ENCODE measurements at regions not wholly inside any gene's neighbourhood (a gene's known extent, or its start where the extent isn't known, plus 50 kb on each side); places are given as distances from the start of the nearest gene placed in this dataset.
"Not testable (repeated sequence)": the region's sequence is repeated elsewhere in the genome, so short reads cannot be mapped to it uniquely, and the experiment has no call there.

DNA sequence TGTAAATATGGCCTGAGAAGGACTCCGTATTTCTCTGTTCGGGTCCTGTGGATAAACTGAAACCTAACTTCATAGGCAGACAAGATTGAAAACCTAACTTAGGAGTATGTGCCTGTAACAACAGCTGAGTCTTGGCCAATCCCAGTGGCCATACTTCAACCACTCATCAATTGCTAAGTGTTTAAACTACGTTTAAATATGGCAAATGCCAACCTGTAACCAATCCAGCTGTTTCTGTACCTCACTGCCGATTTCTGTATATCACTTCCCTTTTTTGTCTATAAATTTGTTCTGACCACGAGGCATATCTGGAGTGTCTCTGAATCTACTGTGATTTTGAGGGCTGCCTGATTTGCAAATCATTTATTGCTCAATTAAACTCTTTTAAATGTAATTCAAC lies 272.3 kb downstream of the LPIN1 start:
- TF ChIP-seq POLR2A (IDR thresholded peaks at IDR 0.05; ENCODE audit: extremely low read depth, insufficient read length); CTCF (IDR thresholded peaks at IDR 0.05; ENCODE audit: low read depth, low read length): not testable (repeated sequence)
